ENCODE measurements at regions not wholly inside any gene's neighbourhood (a gene's known extent, or its start where the extent isn't known, plus 50 kb on each side); places are given as distances from the start of the nearest gene placed in this dataset.
"Not testable (repeated sequence)": the region's sequence is repeated elsewhere in the genome, so short reads cannot be mapped to it uniquely, and the experiment has no call there.

DNA sequence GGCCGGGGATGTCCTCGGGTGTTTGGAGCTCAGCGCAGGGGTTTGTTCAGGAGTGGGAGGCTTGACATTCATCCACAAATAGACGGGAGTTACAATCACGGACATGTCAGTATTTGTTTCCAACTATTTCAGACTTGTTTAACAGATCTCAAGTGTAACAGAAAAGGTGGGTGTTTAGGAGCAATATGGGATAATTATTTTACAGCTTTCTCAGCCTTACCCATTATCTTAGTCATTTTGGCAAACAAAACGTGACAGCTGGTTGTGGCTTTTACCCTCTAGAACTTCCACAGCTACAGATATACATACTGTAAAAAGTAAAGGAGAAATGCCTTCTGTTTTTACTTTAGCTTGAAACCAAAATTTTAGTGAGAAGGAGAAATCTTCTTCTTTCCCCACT is 178.7 kb upstream of the TMEM45B start:
- no peak for DNase-seq (ENCODE audit: low spot score)
- Mint-ChIP-seq H3K9me3 (no peaks in the 10 kb centered on the region), H3K27me3 (ENCODE audit: low read depth) (no peaks in the 10 kb centered on the region), H3K4me1 (ENCODE audit: low read depth) (peaks cover 32% of the 10 kb centered on the region), H3K27ac (no peak overlapping the region), H3K36me3 (ENCODE audit: low read depth) (no peaks in the 10 kb centered on the region), H3K4me3 (no peak overlapping the region)

DNA sequence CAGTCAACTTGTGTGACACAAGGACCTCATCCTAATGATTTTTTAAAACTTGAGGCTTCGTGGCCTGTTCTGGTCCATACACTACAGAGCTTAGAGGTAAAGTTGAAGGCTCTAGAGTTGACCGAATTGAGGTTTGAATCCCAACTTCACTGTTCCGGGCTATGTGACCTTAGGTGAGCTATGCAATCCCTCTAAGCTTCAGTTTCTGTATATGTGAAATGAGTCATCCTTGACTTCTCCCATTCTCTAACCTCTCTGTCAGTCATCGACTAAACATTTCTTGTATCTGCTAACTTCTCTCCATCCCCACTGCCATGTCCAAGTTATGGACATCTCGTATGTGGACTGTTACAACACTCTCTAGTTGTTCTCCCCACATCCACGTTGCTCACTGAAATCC is 178.2 kb upstream of the TMEM45B start:
- Mint-ChIP-seq H3K4me1 (ENCODE audit: low read depth) (peaks cover 35% of the 10 kb centered on the region), H3K36me3 (ENCODE audit: low read depth) (no peaks in the 10 kb centered on the region), H3K27me3 (ENCODE audit: low read depth) (no peaks in the 10 kb centered on the region), H3K9me3 (no peaks in the 10 kb centered on the region), H3K27ac (peak overlapping the region; percentile 58), H3K4me3 (peak overlapping the region; percentile 16)
- DNase-seq (ENCODE audit: low spot score) = no peak

DNA sequence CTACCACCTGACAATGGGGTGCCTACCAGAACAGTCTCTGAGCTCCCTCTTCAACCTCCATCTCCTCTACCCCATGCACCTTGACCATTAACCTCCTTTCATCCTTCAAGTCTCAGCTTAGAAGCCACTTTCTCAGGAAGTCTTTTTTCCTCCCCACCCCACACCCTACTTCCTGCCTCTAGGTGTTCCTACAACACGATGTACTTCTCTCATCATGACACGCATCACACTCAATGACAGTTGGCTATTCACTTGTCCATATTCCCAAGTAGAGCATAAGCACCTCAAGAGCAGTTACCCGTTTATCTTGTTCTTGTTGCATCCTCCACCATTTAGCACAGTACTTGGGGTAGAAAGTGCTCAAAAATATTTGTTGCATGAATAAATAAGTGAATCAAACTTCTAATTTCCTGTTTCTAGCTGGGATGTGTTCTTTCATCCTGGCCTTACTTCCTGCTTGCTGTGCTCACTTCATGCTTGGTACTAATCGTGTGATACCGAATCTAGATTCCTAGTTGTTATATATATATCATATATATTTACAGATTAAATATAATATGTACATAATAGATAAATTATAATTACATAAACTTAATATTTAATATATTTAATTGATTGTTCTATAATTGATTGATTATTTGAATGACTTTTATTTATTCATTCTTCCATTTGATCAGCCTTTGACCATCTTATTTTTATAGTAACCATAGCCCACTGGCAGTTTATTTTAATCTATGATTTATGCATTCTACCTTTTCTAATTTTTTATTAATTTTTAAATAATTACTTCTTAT is 177.5 kb upstream of the TMEM45B start:
- Mint-ChIP-seq H3K27me3 (ENCODE audit: low read depth) (no peaks in the 10 kb centered on the region), H3K27ac (peak overlapping the region; percentile 58), H3K36me3 (ENCODE audit: low read depth) (no peaks in the 10 kb centered on the region), H3K4me3 (peak overlapping the region; percentile 16), H3K4me1 (ENCODE audit: low read depth) (peaks cover 38% of the 10 kb centered on the region), H3K9me3 (no peaks in the 10 kb centered on the region)
- DNase-seq (ENCODE audit: low spot score) = no peak

DNA sequence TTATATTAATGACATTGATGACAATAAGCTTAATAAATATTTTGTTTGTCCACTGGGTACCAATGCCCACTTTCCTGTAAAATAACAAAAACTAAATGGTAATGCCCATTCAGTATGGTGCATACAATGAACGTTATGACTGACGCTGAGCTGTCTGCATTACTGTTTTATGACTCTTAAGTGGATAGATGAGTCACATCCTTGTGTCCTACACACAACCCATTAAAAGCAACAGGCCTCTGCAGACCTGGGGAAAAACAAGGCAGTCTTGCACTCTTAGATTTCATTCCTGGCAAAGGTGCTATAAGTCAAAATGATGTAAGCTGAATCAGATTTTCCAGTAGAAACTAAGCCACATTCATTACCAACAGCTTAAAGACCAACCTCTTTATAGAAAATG is 176.3 kb upstream of the TMEM45B start:
- peak; percentile 68 for DNase-seq (ENCODE audit: low spot score)
- peaks cover 46% of the 10 kb centered on the region for H3K4me1 Mint-ChIP-seq (ENCODE audit: low read depth)
- H3K36me3 Mint-ChIP-seq (ENCODE audit: low read depth) = no peaks in the 10 kb centered on the region
- no peak overlapping the region for H3K27ac Mint-ChIP-seq
- no peaks in the 10 kb centered on the region for H3K9me3 Mint-ChIP-seq
- no peak overlapping the region for H3K4me3 Mint-ChIP-seq
- no peaks in the 10 kb centered on the region for H3K27me3 Mint-ChIP-seq (ENCODE audit: low read depth)

DNA sequence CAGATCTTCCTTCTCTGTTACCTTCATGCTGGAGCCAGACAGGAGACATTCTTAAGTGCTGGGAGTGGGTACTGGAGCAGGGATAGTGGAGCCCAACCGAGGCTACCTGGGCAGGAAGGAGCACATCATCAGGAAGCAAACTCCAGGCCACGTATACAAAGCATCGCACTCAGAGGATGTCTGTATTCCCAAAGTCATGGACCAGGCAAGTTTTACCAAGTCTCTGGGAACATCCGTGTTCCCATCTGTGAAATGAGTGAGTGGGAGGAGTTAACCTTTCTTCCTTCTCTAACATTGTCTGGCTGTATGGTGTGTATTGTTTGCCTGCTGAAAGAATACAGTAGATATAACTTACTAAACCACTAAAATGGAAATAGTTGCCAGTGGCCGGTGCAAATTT is 175.0 kb upstream of the TMEM45B start:
- no peak for DNase-seq (ENCODE audit: low spot score)
- H3K27ac Mint-ChIP-seq = no peak overlapping the region
- H3K27me3 Mint-ChIP-seq (ENCODE audit: low read depth) = no peaks in the 10 kb centered on the region
- no peak overlapping the region for H3K4me3 Mint-ChIP-seq
- no peaks in the 10 kb centered on the region for H3K36me3 Mint-ChIP-seq (ENCODE audit: low read depth)
- peaks cover 54% of the 10 kb centered on the region for H3K4me1 Mint-ChIP-seq (ENCODE audit: low read depth)
- H3K9me3 Mint-ChIP-seq = no peaks in the 10 kb centered on the region

DNA sequence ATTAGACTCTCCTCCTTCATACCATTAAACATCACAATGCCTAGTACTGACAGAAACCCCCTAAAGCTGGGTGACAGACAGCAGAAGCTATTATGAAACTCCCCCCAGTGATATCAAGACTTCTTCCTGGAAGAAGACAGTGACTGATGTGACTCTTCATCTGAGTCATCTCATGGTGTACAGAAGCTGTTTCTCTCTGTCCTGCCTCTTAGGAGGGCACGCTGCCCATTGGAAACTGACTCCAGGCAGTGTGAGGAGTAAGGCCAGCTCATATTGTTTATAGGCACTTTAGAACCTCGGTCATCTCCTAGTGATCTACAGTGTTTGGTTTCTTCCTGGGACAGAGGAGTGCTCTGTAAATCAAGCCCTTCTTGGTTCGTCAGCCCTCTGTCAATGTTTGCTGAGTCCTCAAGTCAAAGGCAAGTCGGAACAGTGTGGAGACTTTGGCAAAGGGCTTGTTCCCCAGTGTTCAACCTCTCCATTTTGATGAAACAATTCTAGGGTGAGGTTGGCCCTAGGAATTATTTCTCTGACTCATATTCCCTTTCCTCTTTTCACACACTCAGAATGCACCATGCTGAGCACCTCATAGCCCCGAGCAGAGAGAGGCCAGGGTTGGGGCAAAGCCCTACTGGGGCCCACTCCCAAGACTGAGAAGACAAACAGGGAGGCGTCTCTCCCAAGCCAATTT is 172.5 kb upstream of the TMEM45B start:
- no peaks in the 10 kb centered on the region for H3K9me3 Mint-ChIP-seq
- H3K27me3 Mint-ChIP-seq (ENCODE audit: low read depth) = no peaks in the 10 kb centered on the region
- no peaks in the 10 kb centered on the region for H3K36me3 Mint-ChIP-seq (ENCODE audit: low read depth)
- H3K27ac Mint-ChIP-seq = peak overlapping the region; percentile 3
- peak; percentile 49 for DNase-seq (ENCODE audit: low spot score)
- H3K4me1 Mint-ChIP-seq (ENCODE audit: low read depth) = peaks cover 55% of the 10 kb centered on the region
- no peak overlapping the region for H3K4me3 Mint-ChIP-seq

DNA sequence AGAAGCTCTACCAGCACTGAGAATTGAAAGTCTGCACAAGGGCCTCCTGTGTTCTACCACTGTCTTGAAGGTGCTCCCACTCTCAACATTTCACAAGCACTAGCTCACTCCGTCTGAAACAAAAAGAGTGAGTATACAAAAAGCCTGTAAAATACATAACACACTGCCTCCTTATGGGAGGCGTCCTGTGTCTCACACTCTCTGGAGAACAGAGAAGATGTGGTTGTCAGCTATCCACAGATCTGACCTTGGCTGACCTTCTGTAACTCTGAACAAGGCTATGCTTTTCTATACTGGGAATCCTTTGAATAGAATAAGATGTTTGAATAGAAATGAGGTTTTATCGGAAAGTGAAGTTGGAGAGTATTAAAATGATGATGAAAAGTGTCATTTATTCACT is 171.3 kb upstream of the TMEM45B start:
- H3K4me1 Mint-ChIP-seq (ENCODE audit: low read depth) = peaks cover 47% of the 10 kb centered on the region
- peaks cover 1% of the 10 kb centered on the region for H3K9me3 Mint-ChIP-seq
- no peak for DNase-seq (ENCODE audit: low spot score)
- H3K27me3 Mint-ChIP-seq (ENCODE audit: low read depth) = no peaks in the 10 kb centered on the region
- H3K4me3 Mint-ChIP-seq = no peak overlapping the region
- no peak overlapping the region for H3K27ac Mint-ChIP-seq
- no peaks in the 10 kb centered on the region for H3K36me3 Mint-ChIP-seq (ENCODE audit: low read depth)

DNA sequence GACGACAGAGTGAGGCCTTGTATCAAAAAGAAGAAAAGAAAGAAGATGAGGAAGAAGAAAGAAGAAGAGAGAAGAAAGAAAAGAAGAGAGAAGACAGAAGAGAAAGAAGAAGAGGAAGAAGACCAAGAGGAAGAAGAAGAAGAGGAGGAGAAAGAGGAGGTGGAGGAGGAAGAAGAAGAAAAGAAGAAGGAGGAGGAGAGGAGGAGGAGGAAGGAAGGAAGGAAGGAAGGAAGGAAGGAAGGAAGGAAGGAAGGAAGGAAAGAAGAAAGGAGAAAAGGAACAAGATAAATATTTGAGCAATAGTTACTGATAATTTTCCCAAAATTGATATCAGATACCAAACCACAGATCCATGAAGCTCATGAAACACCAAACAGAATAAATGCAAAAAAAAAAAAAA is 169.7 kb upstream of the TMEM45B start:
- Mint-ChIP-seq H3K9me3 (peaks cover 4% of the 10 kb centered on the region), H3K27ac (no peak overlapping the region), H3K36me3 (ENCODE audit: low read depth) (no peaks in the 10 kb centered on the region), H3K4me3 (no peak overlapping the region), H3K27me3 (ENCODE audit: low read depth) (no peaks in the 10 kb centered on the region), H3K4me1 (ENCODE audit: low read depth) (peaks cover 39% of the 10 kb centered on the region)
- no peak for DNase-seq (ENCODE audit: low spot score)

DNA sequence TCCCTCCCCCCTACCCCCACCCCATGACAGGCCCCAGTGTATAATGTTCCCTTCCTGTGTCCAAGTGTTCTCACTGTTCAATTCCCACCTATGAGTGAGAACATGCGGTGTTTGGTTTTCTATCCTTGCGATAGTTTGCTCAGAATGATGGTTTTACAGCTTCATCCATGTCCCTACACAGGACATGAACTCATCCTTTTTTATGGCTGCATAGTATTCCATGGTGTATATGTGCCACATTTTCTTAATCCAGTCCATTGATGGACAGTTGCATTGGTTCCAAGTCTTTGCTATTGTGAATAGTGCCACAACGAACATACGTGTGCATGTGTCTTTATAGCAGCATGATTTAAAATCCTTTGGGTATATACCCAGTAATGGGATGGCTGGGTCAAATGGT is 165.6 kb upstream of the TMEM45B start:
- Mint-ChIP-seq H3K9me3 (peaks cover 15% of the 10 kb centered on the region), H3K4me1 (ENCODE audit: low read depth) (peaks cover 15% of the 10 kb centered on the region)
- H3K27me3 Mint-ChIP-seq (ENCODE audit: low read depth); H3K27ac Mint-ChIP-seq; H3K36me3 Mint-ChIP-seq (ENCODE audit: low read depth); DNase-seq (ENCODE audit: low spot score); H3K4me3 Mint-ChIP-seq: not testable (repeated sequence)

DNA sequence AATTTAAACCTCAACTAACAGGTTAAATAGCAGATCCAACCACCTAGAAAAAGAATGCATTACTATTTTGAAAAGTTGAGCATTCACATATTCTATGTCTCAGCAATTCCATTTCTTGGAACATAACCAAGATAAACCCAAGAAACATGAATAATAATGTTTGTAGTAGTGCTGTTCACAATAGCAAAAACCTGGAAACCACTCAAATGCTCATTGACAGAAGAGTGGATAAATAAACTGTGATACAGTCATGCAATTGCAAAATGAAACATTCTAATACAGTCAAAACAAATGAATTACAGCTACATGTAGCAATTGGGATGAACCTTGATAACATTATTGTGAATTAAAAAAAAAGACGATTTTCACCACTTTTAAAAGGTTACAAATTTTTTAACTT is 162.8 kb upstream of the TMEM45B start:
- Mint-ChIP-seq H3K4me3 (no peak overlapping the region), H3K27me3 (ENCODE audit: low read depth) (no peaks in the 10 kb centered on the region), H3K27ac (no peak overlapping the region), H3K36me3 (ENCODE audit: low read depth) (peaks cover 4% of the 10 kb centered on the region), H3K4me1 (ENCODE audit: low read depth) (peaks cover 2% of the 10 kb centered on the region), H3K9me3 (peaks cover 35% of the 10 kb centered on the region)
- no peak for DNase-seq (ENCODE audit: low spot score)

DNA sequence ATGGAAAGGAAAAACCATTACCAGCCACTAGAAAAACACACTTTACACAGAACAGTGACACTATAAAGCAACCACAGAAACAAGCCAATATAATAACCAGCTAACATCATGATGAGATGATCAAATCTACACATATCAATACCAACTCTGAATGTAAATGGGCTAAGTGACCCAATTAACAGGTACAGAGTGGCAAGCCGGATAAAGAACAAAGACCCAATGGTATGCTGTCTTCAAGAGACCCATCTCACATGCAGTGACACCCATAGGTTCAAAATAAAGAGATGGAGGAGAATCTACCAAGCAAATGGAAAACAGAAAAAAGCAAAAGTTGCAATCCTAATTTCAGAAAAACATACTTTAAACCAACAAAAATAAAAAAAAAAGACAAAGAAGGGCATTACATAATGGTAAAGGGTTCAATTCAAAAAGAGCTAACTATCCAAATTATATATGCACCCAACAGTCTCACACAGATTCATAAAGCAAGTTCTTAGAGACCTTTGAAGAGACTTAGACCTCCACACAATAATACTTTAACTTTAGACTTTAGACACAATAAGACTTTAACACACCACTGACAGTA is 160.3 kb upstream of the TMEM45B start:
- H3K27ac Mint-ChIP-seq = no peak overlapping the region
- peaks cover 38% of the 10 kb centered on the region for H3K9me3 Mint-ChIP-seq
- H3K4me1 Mint-ChIP-seq (ENCODE audit: low read depth) = no peaks in the 10 kb centered on the region
- no peak for DNase-seq (ENCODE audit: low spot score)
- peaks cover 4% of the 10 kb centered on the region for H3K36me3 Mint-ChIP-seq (ENCODE audit: low read depth)
- H3K4me3 Mint-ChIP-seq = no peak overlapping the region
- H3K27me3 Mint-ChIP-seq (ENCODE audit: low read depth) = no peaks in the 10 kb centered on the region

DNA sequence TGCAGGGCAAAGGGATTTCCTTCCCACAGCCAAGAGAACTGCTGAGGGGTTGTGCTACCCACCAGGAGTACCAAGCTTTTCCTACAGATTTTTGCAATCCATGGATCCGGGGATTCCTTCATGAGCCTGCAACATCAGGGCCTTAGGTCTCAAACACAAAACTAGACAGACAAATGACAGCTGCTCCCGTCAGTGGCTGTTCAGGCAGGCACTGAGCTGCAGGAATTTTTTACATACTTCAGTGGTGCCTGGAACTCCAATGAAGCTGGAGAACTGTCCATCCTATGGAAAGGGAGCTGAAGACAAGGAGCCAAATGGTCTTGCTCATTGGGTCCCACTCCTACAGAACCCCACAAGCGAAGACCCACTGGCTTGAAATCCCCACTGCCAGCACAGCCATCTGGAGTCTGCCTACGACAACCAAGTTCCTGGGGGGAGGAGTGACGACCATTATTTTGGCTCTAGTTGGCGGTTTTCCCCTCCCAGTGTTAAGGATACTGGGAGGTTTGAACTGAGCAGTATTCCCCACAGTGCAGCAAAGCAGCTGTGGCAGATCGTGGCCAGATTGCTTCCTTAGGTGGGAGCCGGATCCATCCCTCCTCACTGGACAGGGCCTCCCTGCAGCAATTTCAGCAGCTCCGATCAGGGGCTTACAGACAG is 157.7 kb upstream of the TMEM45B start:
- Mint-ChIP-seq H3K27ac (no peak overlapping the region), H3K9me3 (peaks cover 38% of the 10 kb centered on the region), H3K4me1 (ENCODE audit: low read depth) (no peaks in the 10 kb centered on the region), H3K36me3 (ENCODE audit: low read depth) (peaks cover 4% of the 10 kb centered on the region), H3K4me3 (no peak overlapping the region), H3K27me3 (ENCODE audit: low read depth) (no peaks in the 10 kb centered on the region)
- DNase-seq (ENCODE audit: low spot score) = no peak

DNA sequence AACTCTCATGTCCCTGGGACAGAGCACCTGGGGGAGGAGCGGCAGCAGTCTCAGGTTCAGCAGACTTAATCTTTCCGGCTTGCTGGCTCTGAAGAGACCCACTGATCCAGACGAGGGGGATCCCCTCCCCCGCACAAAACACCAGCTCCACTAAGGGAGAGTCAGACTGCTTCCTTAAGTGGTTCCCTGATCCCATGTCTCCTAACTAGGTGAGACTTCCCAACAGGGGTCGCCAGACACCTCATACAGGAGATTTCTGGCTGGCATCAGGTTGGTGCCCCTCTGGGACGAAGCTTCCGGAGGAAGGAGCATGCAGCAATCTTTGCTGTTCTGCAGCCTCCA is 157.2 kb upstream of the TMEM45B start:
- Mint-ChIP-seq H3K27me3 (ENCODE audit: low read depth) (no peaks in the 10 kb centered on the region), H3K9me3 (peaks cover 37% of the 10 kb centered on the region), H3K27ac (no peak overlapping the region), H3K36me3 (ENCODE audit: low read depth) (peaks cover 4% of the 10 kb centered on the region), H3K4me3 (no peak overlapping the region), H3K4me1 (ENCODE audit: low read depth) (no peaks in the 10 kb centered on the region)
- no peak for DNase-seq (ENCODE audit: low spot score)

DNA sequence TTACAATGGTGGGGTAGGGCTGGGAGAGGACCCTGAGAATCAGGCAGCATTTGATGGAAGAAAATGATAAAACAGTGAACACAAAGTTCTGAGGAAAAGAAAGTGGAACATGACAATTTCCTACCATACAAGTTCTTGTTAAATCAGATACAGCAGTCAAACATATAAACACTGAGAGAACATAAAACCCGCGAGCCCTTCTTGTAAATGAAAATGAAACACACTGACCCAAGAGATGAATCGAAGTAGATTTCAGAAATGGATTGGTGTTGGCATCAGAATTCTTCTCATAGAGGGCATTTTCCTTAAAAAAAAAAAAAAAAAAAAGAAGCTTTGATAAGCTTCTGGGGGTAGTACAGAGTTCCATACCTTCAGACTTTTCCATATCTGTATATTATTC is 134.7 kb upstream of the TMEM45B start:
- H3K36me3 Mint-ChIP-seq (ENCODE audit: low read depth) = no peaks in the 10 kb centered on the region
- peak overlapping the region; percentile 2 for H3K4me3 Mint-ChIP-seq
- no peaks in the 10 kb centered on the region for H3K27me3 Mint-ChIP-seq (ENCODE audit: low read depth)
- no peak for DNase-seq (ENCODE audit: low spot score)
- no peaks in the 10 kb centered on the region for H3K9me3 Mint-ChIP-seq
- peaks cover 5% of the 10 kb centered on the region for H3K4me1 Mint-ChIP-seq (ENCODE audit: low read depth)
- no peak overlapping the region for H3K27ac Mint-ChIP-seq
